DOHH2 (cell line): ENCODE measurements at regions not wholly inside any gene's neighbourhood (a gene's known extent, or its start where the extent isn't known, plus 50 kb on each side); places are given as distances from the start of the nearest gene placed in this dataset.
"Not testable (repeated sequence)": the region's sequence is repeated elsewhere in the genome, so short reads cannot be mapped to it uniquely, and the experiment has no call there.

ENCODE experiments used
- CTCF ChIP-seq: fragments of 200-600 bp; sonication (generic); IDR thresholded peaks from one replicate; pipeline ENCODE4 v1.5.1; 2014; ENCODE audit warnings: antibody characterized with exemption, mild to moderate bottlenecking, low read depth, low read length; ENCODE audit not compliant: poor library complexity, severe bottlenecking
- EZH2phosphoT487 ChIP-seq: fragments of 200-600 bp; sonication (generic); IDR thresholded peaks from 2 replicates; pipeline ENCODE4 v1.6.1; 2017; ENCODE audit warnings: borderline replicate concordance, mild to moderate bottlenecking, antibody characterized with exemption, low read length, moderate library complexity, mixed read lengths

GRCh38 chr6:66166713-66167112 lies 459.7 kb upstream of the EYS start:
- TF ChIP-seq CTCF, EZH2phosphoT487: not testable (repeated sequence)
